8988T (cell line): ENCODE measurements at regions not wholly inside any gene's neighbourhood (a gene's known extent, or its start where the extent isn't known, plus 50 kb on each side); places are given as distances from the start of the nearest gene placed in this dataset.

Experiments
- DNase-seq: peaks from one replicate; pipeline ENCODE4 v3.0.0; 2011

- no peak for DNase-seq
Measured at GRCh38 chr18:51603111-51603510, 405.6 kb upstream of the MEX3C start.

GRCh38 chr18:51603551-51603950, 406.1 kb upstream of the MEX3C start:
- no peak for DNase-seq

- DNase-seq = no peak
Measured at GRCh38 chr18:51610481-51610880, 413.0 kb upstream of the MEX3C start.

GRCh38 chr18:51611326-51611725, 413.8 kb upstream of the MEX3C start:
- no peak for DNase-seq

GRCh38 chr18:51614033-51614432, 416.6 kb upstream of the MEX3C start:
- DNase-seq = peak; percentile 9

GRCh38 chr18:51614967-51615571, 417.6 kb upstream of the MEX3C start:
- no peak for DNase-seq

GRCh38 chr18:51617167-51617566, 419.7 kb upstream of the MEX3C start:
- no peak for DNase-seq

- DNase-seq = no peak
Measured at GRCh38 chr18:51617572-51618260, 420.2 kb upstream of the MEX3C start.

- DNase-seq = no peak
Measured at GRCh38 chr18:51619283-51619682, 421.8 kb upstream of the MEX3C start.

GRCh38 chr18:51621113-51621863, 423.8 kb upstream of the MEX3C start:
- DNase-seq = no peak

- DNase-seq = no peak
Measured at GRCh38 chr18:51621864-51622160, 424.3 kb upstream of the MEX3C start.

- DNase-seq = no peak
Measured at GRCh38 chr18:51622702-51623101, 425.2 kb upstream of the MEX3C start.

- DNase-seq = no peak
Measured at GRCh38 chr18:51623653-51624052, 426.2 kb upstream of the MEX3C start.

- DNase-seq = no peak
Measured at GRCh38 chr18:51630706-51631105, 433.2 kb upstream of the MEX3C start.

GRCh38 chr18:51637881-51638280, 440.4 kb upstream of the MEX3C start:
- DNase-seq = no peak

- no peak for DNase-seq
Measured at GRCh38 chr18:51639541-51639940, 442.1 kb upstream of the MEX3C start.

- DNase-seq = no peak
Measured at GRCh38 chr18:51643483-51643882, 446.0 kb upstream of the MEX3C start.

- no peak for DNase-seq
Measured at GRCh38 chr18:51645607-51646006, 448.1 kb upstream of the MEX3C start.

- no peak for DNase-seq
Measured at GRCh38 chr18:51647346-51647745, 449.9 kb upstream of the MEX3C start.

- no peak for DNase-seq
Measured at GRCh38 chr18:51647942-51648341, 450.5 kb upstream of the MEX3C start.

- no peak for DNase-seq
Measured at GRCh38 chr18:51649796-51650195, 452.3 kb upstream of the MEX3C start.

GRCh38 chr18:51651761-51652160, 454.3 kb upstream of the MEX3C start:
- no peak for DNase-seq

GRCh38 chr18:51653507-51654213, 456.2 kb upstream of the MEX3C start:
- DNase-seq = no peak
